GM19468 (cell line): ENCODE measurements at regions not wholly inside any gene's neighbourhood (a gene's known extent, or its start where the extent isn't known, plus 50 kb on each side); places are given as distances from the start of the nearest gene placed in this dataset.

Experiments used
- ATAC-seq: cut with Tn5 transposase; IDR thresholded peaks from one replicate; pipeline ENCODE4 v1.9.1; 2021; ENCODE audit warnings: mild to moderate bottlenecking, moderate library complexity, moderate number of reproducible peaks; ENCODE audit not compliant: unreplicated experiment; ENCODE audit errors: extremely low read depth

DNA sequence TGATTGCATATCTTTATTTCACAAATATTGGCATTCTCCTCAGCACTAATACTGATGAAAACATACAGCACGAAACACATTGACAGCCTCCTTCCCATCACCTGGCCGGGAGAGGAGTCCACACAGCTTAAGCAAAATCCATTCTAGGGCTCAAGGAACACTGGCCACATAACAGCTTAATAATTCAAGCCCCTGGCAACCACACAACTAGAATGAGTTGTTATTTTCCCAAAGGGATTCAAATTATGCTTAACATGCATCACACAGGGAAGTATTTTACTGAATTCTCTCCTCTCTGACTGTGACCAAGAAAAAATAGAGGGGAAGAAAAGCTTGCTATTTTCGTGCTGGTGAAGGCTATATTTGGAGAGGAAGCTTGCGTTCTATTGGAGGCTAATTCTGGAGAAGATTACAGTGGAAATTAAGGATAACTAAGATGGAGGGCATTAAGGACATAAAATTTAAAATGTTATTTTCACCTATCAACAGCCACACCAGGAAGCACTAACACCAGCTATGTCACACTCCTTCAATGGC lies 198.5 kb downstream of the ADGRG6 start:
- ATAC-seq: no peak

DNA sequence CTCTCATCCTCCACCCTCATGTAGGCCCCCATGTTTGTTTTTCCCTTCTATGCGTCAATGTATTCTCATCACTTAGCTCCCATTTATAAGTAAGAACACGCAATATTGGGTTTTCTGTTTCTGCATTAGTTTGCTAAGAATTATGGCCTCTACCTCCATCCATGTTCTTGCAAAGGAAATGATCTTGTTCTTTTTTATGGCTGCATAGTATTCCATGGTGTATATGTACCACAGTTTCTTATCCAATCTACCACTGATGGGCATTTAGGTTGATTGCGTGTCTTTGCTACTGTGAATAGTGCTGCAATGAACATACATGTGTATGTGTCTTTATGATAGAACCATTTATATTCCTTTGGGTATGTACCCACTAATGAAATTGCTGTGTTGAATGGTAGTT lies 200.0 kb downstream of the ADGRG6 start:
- no peak for ATAC-seq

DNA sequence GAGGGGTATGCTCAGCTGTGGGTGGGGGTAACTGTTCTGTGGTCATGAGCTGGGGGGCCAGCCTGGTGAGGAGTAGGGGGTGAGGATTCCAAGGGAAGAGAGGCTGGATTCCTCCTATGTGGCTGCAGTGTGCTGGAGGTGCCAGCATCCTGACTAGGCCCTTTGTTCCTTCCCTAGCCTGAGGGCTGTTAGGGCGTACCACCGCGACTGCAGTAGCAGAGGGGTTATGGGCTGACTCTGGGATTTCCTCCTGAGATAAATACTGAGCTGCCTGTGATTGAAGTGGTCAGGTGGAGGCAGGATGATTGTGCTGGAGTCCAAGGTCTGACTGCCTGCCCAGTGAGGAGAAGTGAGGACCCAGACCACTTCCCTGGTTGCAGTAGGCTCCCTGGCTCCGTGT lies 205.3 kb downstream of the ADGRG6 start:
- no peak for ATAC-seq

DNA sequence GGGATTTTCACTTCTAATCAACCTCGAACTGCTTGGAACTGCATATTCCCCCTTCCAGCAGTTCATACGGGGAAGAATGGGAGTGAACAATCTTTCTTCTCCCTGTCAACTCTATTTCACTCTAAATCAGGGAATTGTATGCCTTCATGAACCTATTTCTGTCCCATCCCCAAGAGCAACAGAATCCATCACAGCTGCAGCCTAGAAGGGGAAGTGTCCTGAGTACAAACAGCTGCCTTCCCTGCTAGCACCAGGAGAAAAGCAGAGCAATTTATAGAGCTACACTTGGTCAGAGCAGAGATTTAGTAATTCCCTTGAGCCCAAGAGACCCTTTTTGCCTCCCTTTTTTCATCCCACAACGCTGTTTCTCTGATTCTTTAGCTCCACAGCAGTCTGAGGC lies 208.4 kb downstream of the ADGRG6 start:
- no peak for ATAC-seq

DNA sequence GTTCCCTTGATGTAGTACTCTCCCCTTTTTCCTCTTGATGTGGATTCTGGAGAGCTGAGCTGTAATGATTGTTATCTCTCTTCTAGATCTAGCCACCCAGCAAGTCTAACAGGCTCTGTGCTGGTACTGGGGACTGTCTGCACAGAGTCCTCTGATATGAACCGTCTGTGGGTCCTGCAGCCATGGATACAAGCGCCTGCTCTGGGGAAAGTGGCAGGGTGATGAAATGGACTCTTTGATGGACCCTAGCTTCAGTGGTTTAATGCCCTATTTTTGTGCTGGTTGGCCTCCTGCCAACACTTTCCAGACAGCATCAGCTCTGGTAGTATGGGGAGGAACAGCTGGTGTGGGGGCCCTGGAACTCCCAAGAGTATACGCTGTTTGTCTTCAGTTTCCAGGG lies 216.3 kb downstream of the ADGRG6 start:
- ATAC-seq: no peak

DNA sequence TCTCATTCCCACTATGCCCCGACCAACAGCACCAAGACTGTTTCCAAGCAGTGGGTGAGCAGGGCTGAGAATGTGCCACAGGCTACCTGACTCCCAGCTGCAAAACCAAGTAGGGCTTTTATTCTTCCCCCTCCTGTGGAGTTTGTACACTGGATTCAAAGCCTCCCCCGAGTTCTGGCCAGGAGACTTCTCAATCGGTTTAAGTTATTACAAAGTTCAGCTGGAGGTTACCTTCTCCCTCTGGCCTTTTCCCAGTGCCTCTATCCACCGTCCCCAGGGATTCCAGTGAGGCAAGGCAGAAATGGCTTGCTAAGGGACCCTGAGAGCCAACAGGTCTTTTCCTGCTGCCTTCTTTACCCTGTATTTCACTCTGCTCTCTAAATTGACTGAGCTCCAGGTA lies 217.0 kb downstream of the ADGRG6 start:
- no peak for ATAC-seq

DNA sequence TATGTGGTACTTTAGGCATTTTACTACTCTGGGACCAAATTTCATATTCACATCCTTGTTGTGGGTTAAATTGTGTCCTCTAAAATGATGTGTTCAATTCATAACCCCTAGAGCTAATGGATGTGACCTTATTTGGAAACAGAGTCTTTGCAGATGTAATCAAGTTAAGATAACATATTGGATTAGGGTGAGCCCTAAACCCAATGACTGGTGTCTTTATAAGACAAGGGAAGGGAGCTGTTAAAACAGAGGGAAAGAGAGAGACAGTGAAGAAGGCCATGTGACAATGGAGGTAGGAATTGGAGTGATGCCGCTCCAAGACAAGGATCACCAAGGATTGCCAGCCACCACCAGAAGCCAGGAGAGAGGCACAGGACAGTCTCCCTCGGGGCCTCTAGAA lies 220.0 kb downstream of the ADGRG6 start:
- ATAC-seq: no peak

DNA sequence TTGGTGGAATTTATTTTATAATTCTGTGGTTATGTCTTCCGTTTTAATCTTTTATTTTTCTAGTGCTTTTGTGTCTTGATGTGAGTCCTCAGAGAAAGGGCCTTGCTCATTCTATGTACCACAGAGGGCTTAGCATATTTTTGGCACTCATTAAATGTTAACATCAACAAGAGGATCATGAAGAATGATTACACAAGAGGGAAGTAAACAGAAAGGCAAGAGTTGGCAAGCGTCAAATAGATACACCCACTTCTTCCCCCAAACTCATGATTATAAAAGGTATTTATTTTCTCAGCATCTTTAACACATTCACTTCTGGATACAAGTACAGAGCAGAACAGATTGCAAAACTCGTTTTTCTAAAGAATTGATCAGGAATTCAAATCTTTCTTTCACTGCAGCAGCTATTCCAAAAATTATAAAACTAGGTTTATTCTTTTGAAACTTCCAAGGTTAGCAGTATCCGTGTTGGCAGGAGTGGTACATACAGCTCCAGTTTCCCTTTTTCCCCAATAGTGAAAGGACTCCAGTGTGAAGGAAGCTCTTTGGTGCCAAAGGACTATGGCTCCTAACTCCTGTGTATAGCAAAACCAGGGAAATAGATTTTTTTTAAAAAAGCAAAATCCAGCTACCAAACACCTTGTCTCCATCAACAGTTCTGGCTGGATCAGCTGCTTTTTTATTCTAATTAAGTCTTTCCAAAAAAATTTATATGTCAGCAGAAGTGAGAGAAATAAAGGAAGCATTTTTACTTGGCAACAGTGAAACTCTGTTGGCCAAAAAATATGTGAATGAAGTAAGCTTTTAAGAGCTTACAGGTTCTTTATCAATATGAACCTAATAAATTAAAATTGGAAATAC lies 221.9 kb downstream of the ADGRG6 start:
- ATAC-seq: no peak

DNA sequence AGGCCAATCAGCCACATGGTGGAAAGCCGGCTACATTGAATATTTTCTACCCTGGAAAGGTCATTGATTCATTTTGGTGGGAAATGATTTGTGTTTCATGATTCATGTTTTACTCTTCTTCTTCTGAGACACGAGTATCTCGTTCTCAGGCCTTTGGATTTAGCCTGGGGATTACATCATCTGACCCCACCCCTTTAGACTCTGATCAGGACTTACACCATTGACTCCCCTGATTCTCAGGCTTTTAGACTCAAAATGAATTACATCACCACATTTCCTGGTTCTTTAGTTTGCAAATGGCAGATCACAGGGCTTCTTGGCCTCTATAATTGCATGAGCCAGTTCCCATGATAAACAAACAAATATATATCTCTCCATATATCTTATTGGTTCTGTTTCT lies 228.8 kb downstream of the ADGRG6 start:
- ATAC-seq: no peak

DNA sequence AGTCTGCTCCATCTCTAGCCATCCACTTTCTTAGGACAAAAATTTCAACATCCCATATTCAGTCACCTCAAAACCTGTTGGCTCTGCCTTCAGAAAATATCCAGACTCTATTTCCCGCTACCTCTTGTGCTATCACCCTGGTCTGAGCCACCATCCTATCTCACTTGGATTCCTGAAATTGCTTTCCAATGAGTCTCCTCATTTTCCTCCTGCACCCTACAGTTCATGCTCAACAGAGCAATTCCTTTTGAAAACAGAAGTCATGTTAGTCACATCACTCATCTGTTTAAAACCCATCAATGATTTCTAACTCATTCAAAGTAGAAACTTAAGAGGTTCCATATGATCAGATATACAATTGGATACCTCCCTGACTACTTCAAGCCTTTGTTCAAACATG lies 229.9 kb downstream of the ADGRG6 start:
- no peak for ATAC-seq

DNA sequence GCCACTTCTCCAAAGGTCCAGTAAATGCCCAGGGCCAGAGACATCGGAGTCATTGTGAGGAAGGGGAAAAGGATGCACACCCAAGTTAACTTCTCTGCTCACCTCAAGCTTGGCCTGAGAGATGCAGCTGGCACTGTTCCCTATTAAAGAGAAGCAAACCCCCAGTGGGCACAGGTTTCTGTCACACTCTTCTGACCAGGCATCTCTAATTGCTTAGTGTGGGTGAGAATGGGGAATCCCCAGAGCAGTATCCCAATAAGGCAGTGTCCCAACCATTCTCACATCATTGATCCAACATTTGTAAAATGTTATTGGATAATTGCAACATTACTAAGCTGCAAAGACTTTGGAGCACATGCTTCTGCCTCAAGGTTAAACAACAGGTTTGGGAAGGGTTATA lies 232.3 kb downstream of the ADGRG6 start:
- ATAC-seq: no peak

DNA sequence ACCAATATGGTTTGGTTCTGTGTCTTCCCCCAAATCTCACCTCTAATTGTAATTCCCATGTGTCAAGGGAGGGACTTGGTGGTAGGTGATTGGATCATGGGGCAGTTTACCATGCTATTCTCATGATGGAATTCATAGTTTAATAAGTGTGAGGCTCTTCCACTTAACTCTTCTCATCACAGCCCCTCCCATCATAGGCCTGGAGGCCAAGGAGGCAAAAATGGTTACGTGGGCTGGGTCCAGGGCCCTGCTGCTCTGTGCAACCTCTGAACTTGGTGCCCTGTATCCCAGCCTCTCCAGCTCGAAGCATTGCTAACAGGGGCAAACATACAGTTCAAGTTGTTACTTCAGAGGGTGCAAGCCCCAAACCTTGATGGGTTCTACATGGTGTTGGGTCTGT lies 232.7 kb downstream of the ADGRG6 start:
- no peak for ATAC-seq

DNA sequence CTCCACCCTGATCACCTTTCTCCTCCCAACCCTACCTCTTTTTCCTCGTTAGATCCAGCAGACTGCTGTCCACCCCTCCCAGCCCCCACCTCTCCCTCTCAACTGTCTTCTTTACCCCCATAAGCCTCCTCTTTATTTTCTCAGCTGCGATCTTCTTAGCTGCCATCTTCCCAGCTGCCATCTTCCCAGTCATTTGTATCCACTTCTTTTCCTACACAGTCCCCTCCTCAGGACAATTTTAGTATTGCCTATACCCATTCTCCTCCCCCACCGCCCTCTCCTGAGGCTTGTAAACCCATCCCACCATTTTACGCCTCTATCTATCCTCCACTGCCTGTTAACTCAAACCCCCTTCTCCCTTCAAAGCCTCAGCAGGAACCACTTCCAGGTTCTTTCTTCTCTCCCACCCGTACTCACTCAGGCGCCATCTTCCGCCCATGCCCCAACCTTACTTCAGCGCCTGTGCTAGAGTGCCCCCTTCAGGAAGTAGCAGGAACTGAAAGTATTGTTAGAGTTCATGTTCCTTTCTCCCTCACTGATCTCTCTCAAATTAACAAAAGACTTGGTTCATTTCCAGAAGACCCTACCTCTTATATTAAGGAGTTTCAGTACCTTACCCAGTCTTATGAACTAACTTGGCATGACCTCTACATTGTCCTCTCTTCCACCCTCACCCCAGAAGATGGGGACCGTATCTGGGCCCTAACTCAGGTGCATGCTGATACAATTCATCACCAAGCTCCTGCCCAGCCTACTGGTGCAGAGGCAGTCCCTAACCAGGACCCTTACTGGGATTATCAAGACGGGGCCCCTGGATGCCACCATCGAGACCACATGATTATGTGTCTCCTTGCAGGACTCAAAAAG lies 236.0 kb downstream of the ADGRG6 start:
- ATAC-seq: no peak

DNA sequence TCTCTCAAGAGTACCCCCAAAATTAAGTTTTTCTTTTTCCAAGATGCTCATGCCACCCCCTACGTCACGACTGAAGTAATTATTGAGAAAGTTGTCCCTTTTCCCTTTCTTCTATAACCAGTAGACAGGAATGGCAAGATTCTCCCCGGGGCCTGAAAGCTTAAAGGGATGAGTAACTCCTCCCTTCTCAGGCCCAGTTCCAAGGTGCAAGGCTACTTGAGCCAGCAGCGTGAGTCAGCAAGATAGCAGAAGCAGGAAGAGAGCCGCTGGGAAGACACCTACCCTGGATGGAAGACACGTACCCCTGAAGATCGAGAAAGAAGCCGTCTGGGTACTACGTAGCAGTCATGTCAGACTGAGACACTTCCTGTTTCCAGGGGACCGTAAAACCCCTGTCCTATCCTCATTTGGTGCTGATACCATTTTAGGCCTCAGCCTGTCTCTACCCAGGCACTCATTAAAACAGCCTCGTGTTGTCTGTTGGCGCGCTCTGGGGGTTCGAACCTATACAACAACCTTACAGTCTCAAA lies 241.0 kb downstream of the ADGRG6 start:
- no peak for ATAC-seq

DNA sequence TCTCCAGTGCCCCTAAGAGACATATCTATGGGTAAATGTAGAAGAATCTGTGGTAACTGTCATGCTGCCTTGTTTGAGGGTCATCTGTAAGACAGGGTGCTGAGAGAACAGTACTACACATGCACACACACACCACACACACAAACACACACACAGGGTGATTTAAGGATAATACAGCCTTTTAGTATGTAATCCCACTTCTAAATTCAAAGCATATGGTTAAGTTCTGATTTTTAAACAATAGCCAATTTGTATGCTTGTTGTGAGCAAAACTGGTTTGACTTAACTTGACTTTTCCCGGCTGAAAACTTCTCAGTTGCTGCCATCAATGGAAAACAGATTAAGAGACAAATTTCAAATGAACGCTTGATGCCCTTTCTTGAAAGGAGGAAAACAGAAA lies 241.8 kb downstream of the ADGRG6 start:
- no peak for ATAC-seq

DNA sequence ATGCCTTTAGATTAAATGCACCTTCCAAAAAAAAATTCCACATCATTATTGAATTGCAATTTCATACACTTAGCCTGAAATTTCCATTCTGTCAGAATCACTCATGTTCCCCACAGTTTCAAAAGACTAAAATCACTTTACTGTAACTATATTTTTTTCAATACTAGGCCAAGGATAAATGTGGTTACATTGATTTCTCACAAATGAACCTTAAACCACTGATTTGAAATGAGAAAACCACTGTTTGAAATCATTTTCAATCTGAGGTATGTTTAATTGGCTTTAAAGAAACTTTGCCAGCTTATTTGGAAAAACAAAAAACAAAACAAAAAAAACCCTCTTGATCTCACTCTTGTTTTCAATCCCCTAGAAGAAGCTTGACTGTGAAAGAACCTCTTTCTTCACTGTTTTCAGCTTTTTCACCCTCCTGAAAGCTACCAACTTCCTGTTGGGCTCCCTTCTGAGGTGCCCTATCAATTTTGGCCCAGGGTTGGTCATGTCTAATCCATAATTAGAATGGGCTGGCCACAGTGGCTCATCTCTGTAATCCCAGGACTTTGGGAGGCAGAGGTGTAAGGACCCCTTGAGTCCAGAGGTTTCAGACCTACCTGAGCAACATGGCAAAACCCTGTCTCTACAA lies 242.5 kb downstream of the ADGRG6 start:
- peak; percentile 26 for ATAC-seq

DNA sequence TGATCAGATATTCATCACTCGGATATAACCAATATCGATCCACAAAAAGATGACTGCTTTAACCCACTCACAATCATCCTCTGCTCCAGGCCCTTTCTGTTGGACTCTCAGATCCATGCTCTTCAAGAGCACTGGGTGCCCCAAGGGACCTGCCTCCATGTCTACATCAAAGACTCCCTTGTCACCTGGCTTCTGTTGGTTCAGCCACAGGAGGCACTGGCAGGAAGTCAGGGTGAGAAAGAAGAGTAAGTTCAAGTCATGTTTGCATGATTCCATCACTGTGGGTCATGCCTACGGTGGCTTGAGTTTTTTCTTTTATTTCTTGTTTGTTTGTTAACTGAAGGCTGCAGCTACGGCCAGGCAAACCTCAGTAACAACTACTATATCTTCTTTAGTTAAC lies 243.3 kb downstream of the ADGRG6 start:
- ATAC-seq: no peak

DNA sequence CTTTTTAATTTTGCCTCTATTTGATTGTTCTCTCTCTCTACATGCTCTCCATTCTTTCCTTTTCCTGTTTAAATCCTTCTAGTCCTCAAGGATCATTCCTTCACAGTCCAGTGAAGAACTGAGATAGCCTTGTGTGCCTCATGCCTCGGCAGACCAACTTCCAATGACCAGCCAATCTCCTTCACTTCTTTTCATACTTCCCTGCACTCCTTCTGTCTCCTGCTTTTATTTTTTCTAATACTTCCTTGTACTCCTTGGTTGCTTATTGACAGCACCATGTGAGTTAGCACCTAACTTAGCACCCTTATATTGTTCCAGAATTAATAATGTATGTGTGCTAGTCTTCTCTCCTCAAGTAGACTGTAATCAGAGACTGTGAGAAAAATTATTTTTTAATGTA lies 246.8 kb downstream of the ADGRG6 start:
- no peak for ATAC-seq

DNA sequence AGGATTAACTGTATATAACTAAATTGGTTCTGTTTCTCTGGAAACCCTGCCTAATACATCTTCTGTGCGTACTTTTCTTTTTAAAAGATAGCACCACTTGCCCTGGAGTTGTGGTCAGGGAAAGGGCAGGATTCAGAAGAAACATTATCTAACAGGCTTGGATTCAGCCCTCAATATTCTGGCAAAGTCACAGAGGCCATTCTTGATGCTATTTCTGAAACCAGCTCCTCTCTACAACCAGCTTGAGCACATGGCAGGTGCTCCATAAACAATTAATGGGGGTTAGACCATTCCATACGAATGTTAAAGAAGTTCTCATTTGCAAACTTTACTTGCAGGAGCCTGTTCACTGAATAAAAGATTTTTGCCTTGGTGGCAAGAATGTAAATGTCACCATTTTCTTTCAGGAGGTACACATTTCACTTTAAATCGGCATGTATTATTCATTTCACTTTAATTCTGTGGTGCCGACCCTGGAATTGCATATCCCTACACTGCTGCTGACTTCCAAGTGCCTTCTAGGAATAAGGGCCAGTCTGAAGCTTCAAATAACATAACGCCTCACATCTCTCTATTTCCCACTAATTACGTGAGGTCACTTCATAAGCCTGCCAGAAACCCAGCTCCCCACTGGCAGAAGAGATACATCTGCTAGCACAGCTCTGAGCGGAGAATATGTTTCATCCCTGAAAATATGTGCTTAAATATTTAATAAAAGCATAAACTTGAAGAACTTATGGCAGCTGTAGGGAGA lies 248.7 kb downstream of the ADGRG6 start:
- no peak for ATAC-seq
